DOHH2 (cell line): ENCODE measurements at regions not wholly inside any gene's neighbourhood (a gene's known extent, or its start where the extent isn't known, plus 50 kb on each side); places are given as distances from the start of the nearest gene placed in this dataset.

Experiments
- EZH2phosphoT487 ChIP-seq: fragments of 200-600 bp; sonication (generic); IDR thresholded peaks from 2 replicates; pipeline ENCODE4 v1.6.1; 2017; ENCODE audit warnings: borderline replicate concordance, mild to moderate bottlenecking, antibody characterized with exemption, low read length, moderate library complexity, mixed read lengths
- TF ChIP-seq, protein P1 (sequence below): fragments of 200-600 bp; sonication (generic); IDR thresholded peaks from one replicate; pipeline ENCODE4 v1.5.1; 2014; ENCODE audit warnings: antibody characterized with exemption, mild to moderate bottlenecking, low read depth, low read length; ENCODE audit not compliant: poor library complexity, severe bottlenecking

DNA sequence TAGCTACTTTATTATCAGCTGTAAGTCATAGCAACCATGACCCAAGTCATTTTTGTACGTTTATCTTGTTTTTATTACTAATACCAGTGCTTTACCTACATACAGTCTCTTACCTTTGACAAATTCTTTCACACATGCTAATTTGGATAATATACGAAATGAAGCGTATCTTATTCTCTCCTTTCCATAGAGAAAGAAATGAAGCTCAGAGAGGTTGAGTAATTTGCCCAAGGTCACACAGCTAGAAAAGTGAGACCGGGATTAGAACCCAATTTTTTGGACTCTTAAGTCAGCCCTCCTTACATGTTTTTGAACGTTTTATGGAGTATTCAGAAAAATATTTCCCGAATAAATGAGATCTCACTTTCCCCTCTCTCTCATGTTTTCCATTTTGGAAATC lies 52.6 kb downstream of the OLIG1 start:
- TF ChIP-seq, protein P1, sequence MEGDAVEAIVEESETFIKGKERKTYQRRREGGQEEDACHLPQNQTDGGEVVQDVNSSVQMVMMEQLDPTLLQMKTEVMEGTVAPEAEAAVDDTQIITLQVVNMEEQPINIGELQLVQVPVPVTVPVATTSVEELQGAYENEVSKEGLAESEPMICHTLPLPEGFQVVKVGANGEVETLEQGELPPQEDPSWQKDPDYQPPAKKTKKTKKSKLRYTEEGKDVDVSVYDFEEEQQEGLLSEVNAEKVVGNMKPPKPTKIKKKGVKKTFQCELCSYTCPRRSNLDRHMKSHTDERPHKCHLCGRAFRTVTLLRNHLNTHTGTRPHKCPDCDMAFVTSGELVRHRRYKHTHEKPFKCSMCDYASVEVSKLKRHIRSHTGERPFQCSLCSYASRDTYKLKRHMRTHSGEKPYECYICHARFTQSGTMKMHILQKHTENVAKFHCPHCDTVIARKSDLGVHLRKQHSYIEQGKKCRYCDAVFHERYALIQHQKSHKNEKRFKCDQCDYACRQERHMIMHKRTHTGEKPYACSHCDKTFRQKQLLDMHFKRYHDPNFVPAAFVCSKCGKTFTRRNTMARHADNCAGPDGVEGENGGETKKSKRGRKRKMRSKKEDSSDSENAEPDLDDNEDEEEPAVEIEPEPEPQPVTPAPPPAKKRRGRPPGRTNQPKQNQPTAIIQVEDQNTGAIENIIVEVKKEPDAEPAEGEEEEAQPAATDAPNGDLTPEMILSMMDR, result no peak
- TF ChIP-seq EZH2phosphoT487, result no peak
